CD4-positive, alpha-beta memory T cell (primary cell): ENCODE measurements at regions not wholly inside any gene's neighbourhood (a gene's known extent, or its start where the extent isn't known, plus 50 kb on each side); places are given as distances from the start of the nearest gene placed in this dataset.

ENCODE experiments used
- CTCF ChIA-PET: fragments of 350-600 bp; sonication (Branson Sonifier 250); formaldehyde crosslinking; loops from one replicate; lab custom pipeline; 2021; ENCODE audit warnings: inconsistent platforms; ENCODE audit not compliant: partially characterized antibody; lab: Charles Lee
- POLR2A ChIA-PET: fragments of 350-600 bp; sonication (Branson Sonifier 250); formaldehyde crosslinking; loops from one replicate; lab custom pipeline; 2021; ENCODE audit not compliant: partially characterized antibody; lab: Charles Lee
- DNase-seq, 5 donors: peaks; one replicate each; pipeline versions ENCODE4 v3.0.0 to v3.0.0-alpha.2; 2020 to 2022; ENCODE audit warnings: mixed read lengths in 1 of 5
- H3K27ac ChIP-seq: one replicate; pipeline ENCODE4 v1.7.0; 2013; ENCODE audit warnings: low read depth, low read length
- H3K27me3 ChIP-seq: 2 replicates; pipeline ENCODE4 v1.7.0; 2013; ENCODE audit warnings: mild to moderate bottlenecking, low read length, moderate library complexity; ENCODE audit not compliant: insufficient read depth
- H3K36me3 ChIP-seq: 2 replicates; pipeline ENCODE4 v1.7.0; 2013; ENCODE audit warnings: mild to moderate bottlenecking, low read length, moderate library complexity; ENCODE audit not compliant: insufficient read depth
- H3K4me1 ChIP-seq: 2 replicates; pipeline ENCODE4 v1.7.0; 2013; ENCODE audit warnings: mild to moderate bottlenecking, low read length, moderate library complexity; ENCODE audit not compliant: insufficient read depth
- H3K4me3 ChIP-seq, 2 donors: one replicate each; pipeline ENCODE4 v1.7.0; 2013; ENCODE audit warnings: low read length in 2 of 2, mild to moderate bottlenecking in 1 of 2
- H3K9me3 ChIP-seq, 2 donors: one replicate each; pipeline ENCODE4 v1.7.0; 2013; ENCODE audit warnings: low read length in 2 of 2, control low read depth in 1 of 2; ENCODE audit not compliant: control insufficient read depth in 1 of 2
- H3K27ac Mint-ChIP-seq, 7 donors: one replicate each; pipeline ENCODE4 v1.8.0; 2020 to 2021; ENCODE audit warnings: mixed read lengths in 7 of 7, mild to moderate bottlenecking in 6 of 7, inconsistent platforms in 3 of 7, moderate library complexity in 3 of 7
- H3K27me3 Mint-ChIP-seq, 2 donors: one replicate each; pipeline ENCODE4 v1.8.0; 2020 to 2021; ENCODE audit warnings: mixed read lengths in 2 of 2
- H3K36me3 Mint-ChIP-seq, 2 donors: one replicate each; pipeline ENCODE4 v1.8.0; 2020 to 2021; ENCODE audit warnings: mixed read lengths in 2 of 2, inconsistent platforms in 1 of 2, mild to moderate bottlenecking in 1 of 2
- H3K4me1 Mint-ChIP-seq, 4 donors: one replicate each; pipeline ENCODE4 v1.8.0; 2020 to 2021; ENCODE audit warnings: mixed read lengths in 4 of 4, mild to moderate bottlenecking in 1 of 4
- H3K4me3 Mint-ChIP-seq, 8 donors: one replicate each; pipeline ENCODE4 v1.8.0; 2020 to 2021; ENCODE audit warnings: mixed read lengths in 8 of 8, mild to moderate bottlenecking in 7 of 8, moderate library complexity in 6 of 8, inconsistent platforms in 3 of 8
- H3K9me3 Mint-ChIP-seq, 8 donors: one replicate each; pipeline ENCODE4 v1.8.0; 2020 to 2021; ENCODE audit warnings: mixed read lengths in 8 of 8, mild to moderate bottlenecking in 5 of 8, inconsistent platforms in 3 of 8, moderate library complexity in 1 of 8
- intact Hi-C: fragments of 100-400 bp; cut with micrococcal nuclease; formaldehyde crosslinking; loops from one replicate; pipeline ENCODE4 v1.15.1; 2023

- Mint-ChIP-seq H3K27ac (no peak overlapping the region), H3K4me3 (no peak overlapping the region), H3K36me3 (no peaks in the 10 kb centered on the region), H3K27me3 (peaks cover 0 to 4% of the 10 kb centered on the region in 2 donors), H3K9me3 (no peaks in the 10 kb centered on the region), H3K4me1 (no peaks in the 10 kb centered on the region)
- Histone ChIP-seq H3K27me3 (no peaks in the 10 kb centered on the region), H3K9me3 (no peaks in the 10 kb centered on the region), H3K27ac (no peak overlapping the region), H3K4me1 (no peaks in the 10 kb centered on the region), H3K36me3 (no peaks in the 10 kb centered on the region), H3K4me3 (no peak overlapping the region)
- ChIA-PET CTCF (no interaction called here), POLR2A (no interaction called here)
- intact Hi-C loops = no loop called here
- no peak for DNase-seq
These were observed 311.1 kb upstream of the THBS1 start for GRCh38 chr15:39269821-39270220.

- H3K4me1 ChIP-seq = no peaks in the 10 kb centered on the region
- Mint-ChIP-seq H3K27ac (no peak overlapping the region), H3K4me3 (no peak overlapping the region), H3K9me3 (no peaks in the 10 kb centered on the region), H3K27me3 (peaks cover 0 to 4% of the 10 kb centered on the region in 2 donors), H3K4me1 (no peaks in the 10 kb centered on the region), H3K36me3 (no peaks in the 10 kb centered on the region)
- CTCF ChIA-PET = no interaction called here
- no peaks in the 10 kb centered on the region for H3K27me3 ChIP-seq
- H3K9me3 ChIP-seq = no peaks in the 10 kb centered on the region
- DNase-seq = no peak
- H3K27ac ChIP-seq = no peak overlapping the region
- POLR2A ChIA-PET = no interaction called here
- intact Hi-C loops = no loop called here
- H3K36me3 ChIP-seq = no peaks in the 10 kb centered on the region
- no peak overlapping the region for H3K4me3 ChIP-seq
These were observed 310.5 kb upstream of the THBS1 start for GRCh38 chr15:39270221-39270855.

- Histone ChIP-seq H3K27ac (no peak overlapping the region), H3K36me3 (no peaks in the 10 kb centered on the region), H3K4me1 (no peaks in the 10 kb centered on the region), H3K27me3 (no peaks in the 10 kb centered on the region), H3K4me3 (no peak overlapping the region), H3K9me3 (no peaks in the 10 kb centered on the region)
- no peaks in the 10 kb centered on the region for H3K36me3 Mint-ChIP-seq
- H3K4me1 Mint-ChIP-seq = no peaks in the 10 kb centered on the region
- no peak for DNase-seq
- CTCF ChIA-PET = no interaction called here
- POLR2A ChIA-PET = no interaction called here
- H3K27ac Mint-ChIP-seq = no peak overlapping the region
- intact Hi-C loops = no loop called here
- peaks cover 0 to 4% of the 10 kb centered on the region in 2 donors for H3K27me3 Mint-ChIP-seq
- no peak overlapping the region for H3K4me3 Mint-ChIP-seq
- no peaks in the 10 kb centered on the region for H3K9me3 Mint-ChIP-seq
These were observed 309.9 kb upstream of the THBS1 start for GRCh38 chr15:39270934-39271333.

- peaks cover 4 to 11% of the 10 kb centered on the region in 2 donors for H3K27me3 Mint-ChIP-seq
- H3K27ac ChIP-seq = no peak overlapping the region
- intact Hi-C loops = no loop called here
- H3K4me3 Mint-ChIP-seq = no peak overlapping the region
- no peak overlapping the region for H3K4me3 ChIP-seq
- no peak overlapping the region for H3K27ac Mint-ChIP-seq
- no peaks in the 10 kb centered on the region for H3K36me3 Mint-ChIP-seq
- H3K9me3 Mint-ChIP-seq = no peaks in the 10 kb centered on the region
- no peaks in the 10 kb centered on the region for H3K36me3 ChIP-seq
- no peaks in the 10 kb centered on the region for H3K9me3 ChIP-seq
- DNase-seq = no peak
- H3K4me1 Mint-ChIP-seq = no peaks in the 10 kb centered on the region
- H3K27me3 ChIP-seq = no peaks in the 10 kb centered on the region
- CTCF ChIA-PET = no interaction called here
- no peaks in the 10 kb centered on the region for H3K4me1 ChIP-seq
- POLR2A ChIA-PET = no interaction called here
These were observed 308.0 kb upstream of the THBS1 start for GRCh38 chr15:39272901-39273300.

- Mint-ChIP-seq H3K9me3 (no peaks in the 10 kb centered on the region), H3K27ac (no peak overlapping the region), H3K4me3 (no peak overlapping the region), H3K4me1 (no peaks in the 10 kb centered on the region), H3K27me3 (peaks cover 4 to 13% of the 10 kb centered on the region in 2 donors), H3K36me3 (no peaks in the 10 kb centered on the region)
- CTCF ChIA-PET = no interaction called here
- no peaks in the 10 kb centered on the region for H3K36me3 ChIP-seq
- intact Hi-C loops = no loop called here
- H3K9me3 ChIP-seq = no peaks in the 10 kb centered on the region
- DNase-seq = no peak
- POLR2A ChIA-PET = no interaction called here
- no peak overlapping the region for H3K4me3 ChIP-seq
- no peaks in the 10 kb centered on the region for H3K27me3 ChIP-seq
- H3K4me1 ChIP-seq = no peaks in the 10 kb centered on the region
- H3K27ac ChIP-seq = no peak overlapping the region
These were observed 307.0 kb upstream of the THBS1 start for GRCh38 chr15:39273717-39274411.

- Histone ChIP-seq H3K4me1 (no peaks in the 10 kb centered on the region), H3K9me3 (no peaks in the 10 kb centered on the region), H3K27me3 (no peaks in the 10 kb centered on the region), H3K27ac (no peak overlapping the region), H3K4me3 (no peak overlapping the region), H3K36me3 (no peaks in the 10 kb centered on the region)
- Mint-ChIP-seq H3K4me1 (no peaks in the 10 kb centered on the region), H3K27me3 (peaks cover 4 to 13% of the 10 kb centered on the region in 2 donors), H3K4me3 (no peak overlapping the region), H3K9me3 (peaks cover 0 to 2% (median 0%) of the 10 kb centered on the region in 8 donors), H3K36me3 (no peaks in the 10 kb centered on the region), H3K27ac (no peak overlapping the region)
- CTCF ChIA-PET = no interaction called here
- intact Hi-C loops = no loop called here
- no peak for DNase-seq
- POLR2A ChIA-PET = no interaction called here
These were observed 305.8 kb upstream of the THBS1 start for GRCh38 chr15:39275066-39275465.

- Mint-ChIP-seq H3K4me1 (no peaks in the 10 kb centered on the region), H3K27ac (no peak overlapping the region), H3K9me3 (peaks cover 0 to 4% (median under 1%) of the 10 kb centered on the region in 8 donors), H3K36me3 (no peaks in the 10 kb centered on the region), H3K4me3 (no peak overlapping the region), H3K27me3 (peaks cover 6 to 13% of the 10 kb centered on the region in 2 donors)
- Histone ChIP-seq H3K4me1 (no peaks in the 10 kb centered on the region), H3K27ac (no peak overlapping the region), H3K4me3 (no peak overlapping the region), H3K36me3 (no peaks in the 10 kb centered on the region), H3K9me3 (no peaks in the 10 kb centered on the region), H3K27me3 (no peaks in the 10 kb centered on the region)
- intact Hi-C loops = no loop called here
- DNase-seq = no peak
- CTCF ChIA-PET = no interaction called here
- POLR2A ChIA-PET = no interaction called here
These were observed 301.6 kb upstream of the THBS1 start for GRCh38 chr15:39279311-39279710.
